OCI-LY1 (cell line): ENCODE measurements at regions not wholly inside any gene's neighbourhood (a gene's known extent, or its start where the extent isn't known, plus 50 kb on each side); places are given as distances from the start of the nearest gene placed in this dataset.

Experiments
- H2AFZ ChIP-seq: fragments of 200-600 bp; sonication (generic), shearing (Covaris generic); 2 replicates; pipeline ENCODE4 v1.6.0; 2014; ENCODE audit warnings: antibody characterized with exemption, mild to moderate bottlenecking, low read length
- H3F3A ChIP-seq: fragments of 200-600 bp; sonication (generic), shearing (Covaris generic); 2 replicates; pipeline ENCODE4 v1.6.0; 2014; ENCODE audit warnings: mild to moderate bottlenecking, antibody characterized with exemption, low read length, moderate library complexity; ENCODE audit not compliant: insufficient read depth
- H3K27ac ChIP-seq: fragments of 200-600 bp; sonication (generic); 2 replicates; pipeline ENCODE4 v1.5.1; 2014; ENCODE audit warnings: low read length, mixed run types, mild to moderate bottlenecking, low read depth; ENCODE audit not compliant: poor library complexity, severe bottlenecking
- H3K27me3 ChIP-seq: fragments of 200-600 bp; sonication (generic); 2 replicates; pipeline ENCODE4 v1.6.0; 2014; ENCODE audit warnings: antibody characterized with exemption, mild to moderate bottlenecking, low read length, moderate library complexity; ENCODE audit not compliant: insufficient read depth
- H3K36me3 ChIP-seq: fragments of 200-600 bp; sonication (generic); 2 replicates; pipeline ENCODE4 v1.6.1; 2014; ENCODE audit warnings: mild to moderate bottlenecking, antibody characterized with exemption, low read length, moderate library complexity, mixed read lengths; ENCODE audit not compliant: insufficient read depth
- H3K4me1 ChIP-seq: fragments of 200-600 bp; sonication (generic); 2 replicates; pipeline ENCODE4 v1.5.1; 2014; ENCODE audit warnings: mild to moderate bottlenecking, low read length, moderate library complexity; ENCODE audit not compliant: insufficient read depth, severe bottlenecking
- H3K4me2 ChIP-seq: fragments of 200-600 bp; sonication (generic), shearing (Covaris generic); 2 replicates; pipeline ENCODE4 v1.6.1; 2014; ENCODE audit warnings: low read length
- H3K4me3 ChIP-seq: fragments of 200-600 bp; sonication (generic); 2 replicates; pipeline ENCODE4 v1.5.1; 2014; ENCODE audit warnings: low read length, low read depth, mild to moderate bottlenecking, mixed read lengths; ENCODE audit not compliant: poor library complexity, severe bottlenecking
- H3K79me2 ChIP-seq: fragments of 200-600 bp; shearing (Covaris generic); 2 replicates; pipeline ENCODE4 v1.6.1; 2016; ENCODE audit warnings: mixed run types, low read length, mixed read lengths; ENCODE audit not compliant: insufficient read depth
- H3K9ac ChIP-seq: fragments of 200-600 bp; sonication (generic), shearing (Covaris generic); 2 replicates; pipeline ENCODE4 v1.6.1; 2014; ENCODE audit warnings: mild to moderate bottlenecking, low read length, mixed read lengths
- H3K9me2 ChIP-seq: fragments of 200-600 bp; sonication (generic), shearing (Covaris generic); 2 replicates; pipeline ENCODE4 v1.6.1; 2014; ENCODE audit warnings: low read depth, mild to moderate bottlenecking, low read length, mixed read lengths
- H3K9me3 ChIP-seq: fragments of 200-600 bp; shearing (Covaris generic); 2 replicates; pipeline ENCODE4 v1.6.1; 2014; ENCODE audit warnings: low read length, mixed read lengths
- H4K20me1 ChIP-seq: fragments of 200-600 bp; sonication (generic), shearing (Covaris generic); 2 replicates; pipeline ENCODE4 v1.6.0; 2016; ENCODE audit warnings: mild to moderate bottlenecking, low read length; ENCODE audit not compliant: insufficient read depth
- CTCF ChIP-seq: fragments of 200-600 bp; sonication (generic), shearing (Covaris generic); IDR thresholded peaks from 2 replicates; pipeline ENCODE4 v1.5.1; 2017; ENCODE audit warnings: mild to moderate bottlenecking, antibody characterized with exemption, low read length, moderate library complexity, mixed read lengths
- EZH2 ChIP-seq: fragments of 200-600 bp; sonication (generic), shearing (Covaris generic); IDR thresholded peaks from 2 replicates; pipeline ENCODE4 v1.8.0; 2017; ENCODE audit warnings: borderline replicate concordance, mixed run types, mild to moderate bottlenecking, antibody characterized with exemption, low read length, moderate library complexity, mixed read lengths

- no peak overlapping the region for H2AFZ ChIP-seq
- H3K9ac ChIP-seq: no peak overlapping the region
- no peaks in the 10 kb centered on the region for H4K20me1 ChIP-seq
- H3K4me1 ChIP-seq: no peaks in the 10 kb centered on the region
- H3K4me2 ChIP-seq: no peak overlapping the region
- H3K27ac ChIP-seq: no peak overlapping the region
- no peaks in the 10 kb centered on the region for H3K27me3 ChIP-seq
- H3K9me2 ChIP-seq: no peaks in the 10 kb centered on the region
- no peaks in the 10 kb centered on the region for H3K79me2 ChIP-seq
- H3K9me3 ChIP-seq: no peaks in the 10 kb centered on the region
- no peak for TF ChIP-seq CTCF
- no peak for TF ChIP-seq EZH2
- H3K36me3 ChIP-seq: no peaks in the 10 kb centered on the region
- H3F3A ChIP-seq: no peaks in the 10 kb centered on the region
- no peak overlapping the region for H3K4me3 ChIP-seq
Measured at GRCh38 chr16:49203361-49203760, 78.3 kb downstream of the CBLN1 start.

DNA sequence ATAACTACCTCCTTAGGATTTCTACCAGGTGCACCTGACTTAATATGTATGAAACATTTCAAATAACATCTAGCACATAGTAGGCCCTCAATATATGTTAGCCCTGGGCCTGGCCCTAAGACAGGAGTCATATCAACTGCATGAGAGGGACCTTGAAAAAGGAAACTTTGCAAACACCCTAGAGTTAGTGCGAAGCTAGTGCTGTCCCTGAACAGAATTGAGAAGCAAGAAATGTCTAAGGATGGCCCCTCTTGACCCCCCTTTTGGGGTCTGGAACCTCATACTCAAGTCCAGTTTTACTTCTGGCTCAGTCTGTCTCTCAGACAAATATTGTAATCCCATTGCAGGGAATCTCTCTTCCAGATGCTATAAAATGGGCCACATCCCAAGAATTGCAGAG lies 80.5 kb downstream of the CBLN1 start:
- H2AFZ ChIP-seq: no peak overlapping the region
- no peaks in the 10 kb centered on the region for H3F3A ChIP-seq
- H3K4me1 ChIP-seq: no peaks in the 10 kb centered on the region
- TF ChIP-seq EZH2 (no peak), CTCF (no peak)
- no peaks in the 10 kb centered on the region for H4K20me1 ChIP-seq
- no peaks in the 10 kb centered on the region for H3K9me3 ChIP-seq
- no peaks in the 10 kb centered on the region for H3K27me3 ChIP-seq
- H3K79me2 ChIP-seq: no peaks in the 10 kb centered on the region
- no peak overlapping the region for H3K9ac ChIP-seq
- H3K9me2 ChIP-seq: no peaks in the 10 kb centered on the region
- H3K36me3 ChIP-seq: no peaks in the 10 kb centered on the region
- no peak overlapping the region for H3K4me3 ChIP-seq
- no peak overlapping the region for H3K27ac ChIP-seq
- no peak overlapping the region for H3K4me2 ChIP-seq

- TF ChIP-seq CTCF: no peak
- no peaks in the 10 kb centered on the region for H3K9me3 ChIP-seq
- no peaks in the 10 kb centered on the region for H3K79me2 ChIP-seq
- no peaks in the 10 kb centered on the region for H3K4me1 ChIP-seq
- no peaks in the 10 kb centered on the region for H3K9me2 ChIP-seq
- H3K27ac ChIP-seq: no peak overlapping the region
- H3K27me3 ChIP-seq: no peaks in the 10 kb centered on the region
- no peaks in the 10 kb centered on the region for H3F3A ChIP-seq
- no peak overlapping the region for H3K4me3 ChIP-seq
- no peaks in the 10 kb centered on the region for H3K36me3 ChIP-seq
- no peak overlapping the region for H2AFZ ChIP-seq
- no peak overlapping the region for H3K9ac ChIP-seq
- H3K4me2 ChIP-seq: no peak overlapping the region
- H4K20me1 ChIP-seq: no peaks in the 10 kb centered on the region
Measured at GRCh38 chr16:49200223-49200820, 81.3 kb downstream of the CBLN1 start.
